ENCODE measurements at regions not wholly inside any gene's neighbourhood (a gene's known extent, or its start where the extent isn't known, plus 50 kb on each side); places are given as distances from the start of the nearest gene placed in this dataset.
"Not testable (repeated sequence)": the region's sequence is repeated elsewhere in the genome, so short reads cannot be mapped to it uniquely, and the experiment has no call there.

DNA sequence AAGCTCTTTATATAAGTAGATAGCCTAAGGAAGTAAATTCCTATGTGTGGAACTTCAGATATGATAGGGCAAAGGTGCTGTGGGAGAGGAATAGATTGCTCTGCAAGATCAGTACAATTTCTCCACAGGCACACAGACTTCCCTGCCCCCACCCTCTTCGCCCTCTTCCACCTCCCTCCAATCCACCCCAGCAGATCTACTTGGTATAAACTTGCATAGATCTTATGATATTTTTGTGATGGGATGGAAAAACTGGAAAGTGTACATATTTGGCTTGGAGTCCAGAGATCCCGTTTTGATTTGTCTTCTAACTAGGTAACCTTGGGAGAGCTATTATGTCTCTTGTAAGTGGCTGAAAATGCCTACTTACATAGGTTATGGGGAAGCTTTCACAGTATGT, 586.3 kb upstream of the USP24 start:
- DNase-seq: no peak

DNA sequence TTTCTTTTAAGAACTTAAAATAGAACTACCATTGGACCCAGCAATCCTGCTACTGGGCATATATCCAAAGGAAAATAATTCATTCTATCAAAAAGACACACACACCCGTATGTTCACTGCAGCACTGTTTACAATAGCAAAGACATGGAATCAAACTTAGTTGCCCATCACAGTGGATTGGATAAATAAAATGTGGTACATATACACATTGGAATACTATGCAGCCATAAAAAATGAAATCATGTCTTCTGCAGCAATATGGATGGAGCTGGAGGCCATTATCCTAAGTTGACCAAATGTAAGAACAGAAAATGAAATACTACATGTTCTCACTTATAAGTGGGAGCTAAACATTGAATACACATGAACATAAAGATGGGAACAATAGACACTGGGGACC, 585.3 kb upstream of the USP24 start:
- DNase-seq: no peak

DNA sequence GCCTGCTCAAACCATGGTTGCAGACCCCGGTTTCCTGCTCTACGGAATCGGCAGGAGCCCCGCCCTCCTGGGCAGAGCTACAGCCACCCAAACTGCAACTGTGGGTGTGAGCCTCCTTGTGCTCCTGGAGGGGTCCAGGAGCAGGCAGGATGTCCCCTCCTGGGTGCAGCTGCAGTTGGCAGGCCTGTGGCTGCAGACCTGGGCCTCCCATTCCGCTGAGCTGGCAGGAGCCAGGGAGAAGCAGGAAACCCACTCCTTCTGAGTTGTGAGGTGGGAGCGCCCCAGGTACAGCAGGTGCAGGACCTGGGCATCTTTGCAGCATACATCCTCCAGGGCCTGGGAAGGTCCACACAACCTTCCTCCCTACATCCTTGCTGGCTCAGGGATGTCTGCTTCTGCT, 578.7 kb upstream of the USP24 start:
- DNase-seq: no peak

- no peak for DNase-seq
These were observed 577.7 kb upstream of the USP24 start for GRCh38 chr1:55792870-55793269.

- DNase-seq: no peak
These were observed 574.3 kb upstream of the USP24 start for GRCh38 chr1:55789466-55789865.

- no peak for DNase-seq
These were observed 571.2 kb upstream of the USP24 start for GRCh38 chr1:55786396-55786795.

DNA sequence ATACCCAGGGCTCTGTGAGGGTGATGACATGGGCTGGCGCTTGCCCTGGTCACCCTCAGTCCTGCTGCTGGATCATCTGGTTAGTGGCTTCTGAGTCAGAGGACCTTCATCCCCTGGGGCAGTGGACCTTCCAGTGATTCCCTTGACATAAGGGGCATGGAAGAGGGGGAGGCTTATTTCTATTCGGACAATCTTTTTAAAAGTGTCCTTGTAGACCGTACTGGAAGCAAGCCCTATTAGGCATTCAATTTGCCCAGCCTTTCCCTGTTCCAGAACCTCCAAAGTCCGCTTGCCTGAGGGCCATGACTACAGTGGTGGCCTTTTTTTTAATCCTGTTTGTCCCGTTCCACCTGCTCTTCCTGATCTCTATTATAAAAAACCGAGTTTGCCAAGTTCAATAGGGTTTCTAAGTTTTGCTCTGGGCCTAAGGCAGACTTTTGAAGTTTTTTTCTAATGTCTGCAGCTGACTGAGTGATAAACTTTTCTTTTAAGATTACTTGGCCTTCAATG, 569.8 kb upstream of the USP24 start:
- DNase-seq: not testable (repeated sequence)

DNA sequence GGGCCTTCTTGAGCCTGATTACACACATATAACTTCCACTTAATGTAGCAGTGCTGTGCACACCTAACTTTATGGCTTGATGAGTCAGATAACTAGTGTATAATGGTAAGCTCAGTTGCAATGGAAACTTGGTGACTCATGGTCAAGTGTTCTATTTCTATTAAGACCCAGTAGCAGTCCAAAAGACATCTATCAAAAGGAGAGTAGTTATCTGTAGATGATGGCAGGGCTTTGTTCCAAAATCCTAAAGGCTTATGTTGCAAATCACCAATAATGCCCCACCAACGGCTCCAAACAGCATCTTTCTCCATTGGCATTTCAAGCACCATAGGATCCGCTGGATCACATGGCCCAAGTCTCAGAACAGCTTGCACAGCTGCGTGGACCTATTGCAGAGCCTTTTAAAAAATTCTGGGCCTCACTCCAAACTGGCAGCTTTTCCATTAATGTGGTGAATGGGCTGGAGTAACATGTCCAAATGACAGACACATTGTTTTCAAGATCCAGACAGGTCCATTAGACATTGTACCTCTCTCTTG, 566.8 kb upstream of the USP24 start:
- DNase-seq: peak; percentile 97

DNA sequence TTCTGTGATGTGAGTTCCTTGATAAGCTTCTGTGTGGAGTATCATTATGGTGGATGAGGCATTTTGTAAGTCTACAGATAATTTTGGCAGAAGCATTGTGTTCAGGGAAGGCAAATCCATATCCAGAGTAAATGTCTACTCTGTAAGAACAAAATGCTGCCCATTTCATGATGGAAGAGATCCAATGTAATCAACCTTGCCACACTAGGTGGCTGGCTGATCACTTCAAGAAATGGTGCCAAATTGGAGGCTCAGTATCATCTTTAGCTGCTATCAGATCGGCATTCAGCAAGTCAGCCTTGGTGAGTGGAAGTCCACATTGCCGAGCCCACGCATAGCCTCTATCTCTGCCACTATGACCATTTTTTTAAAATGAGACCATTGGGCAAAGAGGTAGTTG, 565.8 kb upstream of the USP24 start:
- DNase-seq: peak; percentile 61

- DNase-seq: no peak
These were observed 562.4 kb upstream of the USP24 start for GRCh38 chr1:55777545-55777944.

DNA sequence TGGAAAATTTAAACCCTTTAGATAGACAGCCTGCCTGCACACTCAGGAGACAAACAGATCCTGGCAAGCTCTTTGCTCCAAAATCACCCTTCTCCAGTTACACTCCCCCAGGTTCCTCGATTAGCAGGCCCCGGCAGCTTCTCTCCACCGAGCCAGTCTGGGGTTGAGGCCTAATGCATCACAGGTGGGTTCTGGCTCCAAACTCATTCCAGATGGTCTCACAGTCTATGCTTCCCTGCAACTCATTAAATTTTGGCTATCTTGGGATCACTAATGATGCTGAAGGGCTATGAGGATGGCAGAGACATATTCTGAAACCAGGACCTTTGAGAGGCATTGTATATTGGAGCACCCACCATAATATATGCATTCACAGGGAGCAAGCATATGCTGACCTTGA, 559.8 kb upstream of the USP24 start:
- peak; percentile 98 for DNase-seq

GRCh38 chr1:55774446-55774845, 559.3 kb upstream of the USP24 start:
- no peak for DNase-seq

DNA sequence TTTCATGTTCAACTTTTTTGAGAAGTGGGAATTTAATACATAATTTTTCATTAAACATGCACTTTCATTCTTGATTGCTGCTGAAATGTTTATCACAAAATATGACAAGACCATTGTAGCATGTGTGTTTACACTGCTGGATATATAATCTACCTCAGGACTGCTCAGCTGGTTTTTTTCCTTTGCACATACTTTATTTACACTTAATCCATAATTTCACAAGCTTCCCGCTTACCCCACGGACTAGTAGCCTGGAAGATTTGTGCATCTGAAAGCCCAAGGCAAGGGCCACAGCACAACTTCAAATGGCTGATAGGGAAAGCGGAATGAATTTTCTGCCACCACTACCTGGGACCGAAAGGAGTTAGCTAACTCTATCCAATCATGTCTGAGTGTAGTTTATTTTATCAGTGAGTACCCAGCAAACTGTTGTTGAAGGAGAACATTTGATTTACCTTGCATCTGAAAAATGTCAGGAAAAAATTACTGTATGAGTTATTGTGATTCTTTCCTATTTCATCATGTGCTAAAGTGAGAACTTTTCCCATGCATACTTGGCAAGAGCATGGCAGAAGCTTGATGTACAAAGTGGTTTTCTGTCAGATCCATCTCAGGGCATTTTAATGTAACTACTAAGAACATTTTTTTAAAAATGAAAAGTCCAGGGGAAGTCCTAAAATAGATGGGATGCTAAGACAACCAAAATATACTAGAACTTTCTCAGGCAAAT, 558.2 kb upstream of the USP24 start:
- DNase-seq: no peak

DNA sequence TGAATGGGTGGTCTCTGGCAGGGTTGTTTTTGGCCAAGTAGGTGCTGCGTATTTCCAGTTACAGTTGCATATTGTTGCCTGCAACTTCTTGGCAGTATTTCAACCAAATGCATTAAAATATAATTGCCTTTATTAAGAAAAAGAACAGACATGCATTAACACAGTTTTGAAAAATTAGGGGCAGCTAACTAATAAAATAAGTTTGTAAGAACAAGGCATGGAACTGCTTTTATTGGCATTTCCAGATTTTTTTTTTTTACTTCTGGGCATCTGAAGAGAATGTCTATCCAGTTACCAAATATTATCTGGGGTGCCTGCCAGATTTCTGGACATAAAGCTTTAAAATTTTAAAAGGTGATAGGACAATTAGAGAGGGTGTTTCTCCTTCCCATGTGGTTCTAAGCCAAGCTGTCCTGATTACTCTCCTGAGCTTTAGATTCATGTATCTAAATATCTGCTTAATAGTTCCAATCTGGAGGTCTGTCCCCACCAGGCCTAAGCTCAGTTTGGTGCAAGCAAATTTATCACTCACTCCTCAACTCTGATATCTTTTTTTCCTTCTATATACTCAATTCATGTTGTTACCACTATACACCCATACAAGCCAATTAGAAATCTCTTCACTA, 553.3 kb upstream of the USP24 start:
- DNase-seq: peak; percentile 74

DNA sequence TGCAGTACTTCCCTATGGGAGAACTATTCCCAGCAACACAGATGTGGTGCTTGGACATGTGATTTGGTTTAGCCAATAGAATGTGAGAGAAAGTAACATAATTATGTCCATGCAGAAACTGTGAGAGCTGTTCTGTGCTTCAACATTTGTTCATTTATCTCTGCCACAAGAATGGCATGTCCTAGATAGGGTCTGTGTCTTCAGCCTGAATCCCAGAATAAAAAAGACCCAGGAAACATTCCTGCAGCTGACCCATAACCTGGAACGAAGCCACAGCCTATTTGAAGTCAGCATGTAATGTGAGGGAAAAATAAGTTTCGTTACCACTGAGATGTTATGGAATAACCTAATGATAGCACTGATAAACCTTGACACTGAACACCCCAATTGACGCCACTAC, 552.0 kb upstream of the USP24 start:
- no peak for DNase-seq

DNA sequence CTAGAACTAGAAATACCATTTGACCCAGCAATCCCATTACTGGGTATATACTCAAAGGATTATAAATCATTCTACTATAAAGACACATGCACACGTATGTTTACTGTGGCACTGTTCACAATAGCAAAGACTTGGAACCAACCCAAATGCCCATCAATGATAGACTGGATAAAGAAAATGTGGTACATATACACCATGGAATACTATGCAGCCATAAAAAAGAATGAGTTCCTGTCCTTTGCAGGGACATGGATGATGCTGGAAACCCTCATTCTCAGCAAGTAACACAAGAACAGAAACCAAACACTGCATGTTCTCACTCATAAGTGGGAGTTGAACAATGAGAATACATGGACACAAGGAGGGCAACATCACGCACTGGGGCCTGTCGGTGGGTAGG, 550.3 kb upstream of the USP24 start:
- DNase-seq: not testable (repeated sequence)

DNA sequence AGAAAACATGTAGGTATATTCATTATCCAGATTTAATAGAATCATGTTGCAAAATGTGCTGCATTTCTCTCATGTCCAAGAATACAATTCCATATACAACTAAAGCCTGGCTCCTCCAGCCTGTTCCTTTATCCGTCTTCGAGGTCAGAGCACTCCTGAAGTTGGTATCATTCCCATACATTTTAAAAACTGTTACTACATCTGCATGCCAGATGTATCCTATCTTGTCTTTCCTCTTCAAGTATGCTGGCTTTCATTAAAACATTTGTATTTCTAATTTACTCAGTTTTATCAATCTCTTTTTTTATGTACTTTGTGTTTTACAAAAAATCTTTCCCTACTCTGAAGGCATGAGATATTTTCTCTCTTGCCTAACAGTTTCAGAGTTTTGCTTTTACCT, 536.6 kb upstream of the USP24 start:
- DNase-seq: no peak

GRCh38 chr1:55750628-55750995, 535.4 kb upstream of the USP24 start:
- no peak for DNase-seq

GRCh38 chr1:55749975-55750627, 534.9 kb upstream of the USP24 start:
- no peak for DNase-seq

GRCh38 chr1:55747408-55747841, 532.3 kb upstream of the USP24 start:
- peak; percentile 71 for DNase-seq

DNA sequence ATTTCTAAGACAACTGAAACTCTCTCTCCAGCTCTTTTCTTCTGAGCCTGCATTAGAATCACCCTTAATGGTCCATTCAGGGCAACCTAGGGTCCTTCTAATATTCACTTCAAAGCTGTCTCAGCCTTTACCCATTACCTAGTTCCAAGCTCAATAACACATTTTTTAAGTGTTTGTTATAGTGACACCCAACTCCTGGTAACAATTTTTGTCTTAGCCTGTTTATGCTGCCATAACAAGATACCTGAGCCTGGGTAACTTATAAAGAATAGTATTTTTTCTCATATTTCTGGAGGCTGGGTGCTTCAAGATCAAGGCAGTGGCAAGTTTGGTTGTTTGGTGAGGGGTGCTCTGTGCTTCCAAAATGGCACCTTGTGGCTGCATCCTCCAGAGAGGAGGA, 531.5 kb upstream of the USP24 start:
- DNase-seq: no peak

- DNase-seq: no peak
These were observed 526.4 kb upstream of the USP24 start for GRCh38 chr1:55741516-55741915.

DNA sequence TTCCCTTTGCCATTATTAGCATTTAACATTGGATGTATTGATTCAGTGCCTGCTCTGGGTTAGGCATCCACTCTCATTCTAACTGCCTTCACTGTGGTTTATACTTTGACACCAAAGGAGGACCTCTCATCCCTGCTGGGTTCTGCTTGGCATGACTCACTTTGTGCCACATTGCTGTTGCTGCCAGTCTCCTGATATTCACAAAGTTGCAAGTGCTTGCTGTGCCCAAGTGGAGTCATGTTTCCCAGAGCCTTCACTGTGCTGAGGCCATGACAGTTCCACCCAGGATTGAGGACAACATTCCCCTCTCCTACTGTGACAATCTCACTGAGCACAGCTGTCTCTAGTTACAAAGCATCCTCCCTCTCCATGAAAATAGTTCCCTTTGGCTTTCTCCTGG, 519.9 kb upstream of the USP24 start:
- peak; percentile 39 for DNase-seq

- no peak for DNase-seq
These were observed 511.8 kb upstream of the USP24 start for GRCh38 chr1:55726994-55727393.

Data from NCI-H446 treated with DMSO at 0.1 percent for 48 hours (cell line).